ENCODE measurements at regions not wholly inside any gene's neighbourhood (a gene's known extent, or its start where the extent isn't known, plus 50 kb on each side); places are given as distances from the start of the nearest gene placed in this dataset.
"Not testable (repeated sequence)": the region's sequence is repeated elsewhere in the genome, so short reads cannot be mapped to it uniquely, and the experiment has no call there.

- DNase-seq (ENCODE audit: low read depth): no peak
- H3K4me3 ChIP-seq (replicated peaks; ENCODE audit: low read depth, low read length): no peak overlapping the region
- no peak for TF ChIP-seq CTCF (IDR thresholded peaks at IDR 0.05; ENCODE audit: low read length, missing control alignments)
Observed at GRCh38 chr21:17101696-17102095, 411.1 kb upstream of the CXADR start.

GRCh38 chr21:17105932-17106331 is 406.9 kb upstream of the CXADR start:
- no peak for TF ChIP-seq CTCF (IDR thresholded peaks at IDR 0.05; ENCODE audit: low read length, missing control alignments)
- peak; percentile 3 for DNase-seq (ENCODE audit: low read depth)
- no peak overlapping the region for H3K4me3 ChIP-seq (replicated peaks; ENCODE audit: low read depth, low read length)

GRCh38 chr21:17114045-17114444 is 398.8 kb upstream of the CXADR start:
- no peak overlapping the region for H3K4me3 ChIP-seq (replicated peaks; ENCODE audit: low read depth, low read length)
- no peak for TF ChIP-seq CTCF (IDR thresholded peaks at IDR 0.05; ENCODE audit: low read length, missing control alignments)
- DNase-seq (ENCODE audit: low read depth): no peak

GRCh38 chr21:17118638-17119384 is 394.0 kb upstream of the CXADR start:
- H3K4me3 ChIP-seq (replicated peaks; ENCODE audit: low read depth, low read length): no peak overlapping the region
- peak; percentile 26 for DNase-seq (ENCODE audit: low read depth)
- TF ChIP-seq CTCF (IDR thresholded peaks at IDR 0.05; ENCODE audit: low read length, missing control alignments): no peak

- H3K4me3 ChIP-seq (replicated peaks; ENCODE audit: low read depth, low read length): no peak overlapping the region
- DNase-seq (ENCODE audit: low read depth): no peak
- TF ChIP-seq CTCF (IDR thresholded peaks at IDR 0.05; ENCODE audit: low read length, missing control alignments): no peak
Observed at GRCh38 chr21:17119466-17120297, 393.2 kb upstream of the CXADR start.

- DNase-seq (ENCODE audit: low read depth); H3K4me3 ChIP-seq (replicated peaks; ENCODE audit: low read depth, low read length): not testable (repeated sequence)
Observed at GRCh38 chr21:17127395-17127794, 385.4 kb upstream of the CXADR start.

GRCh38 chr21:17128132-17128531 is 384.7 kb upstream of the CXADR start:
- TF ChIP-seq CTCF (IDR thresholded peaks at IDR 0.05; ENCODE audit: low read length, missing control alignments): no peak
- DNase-seq (ENCODE audit: low read depth): no peak
- H3K4me3 ChIP-seq (replicated peaks; ENCODE audit: low read depth, low read length): no peak overlapping the region

- not testable (repeated sequence) for DNase-seq (ENCODE audit: low read depth)
Observed at GRCh38 chr21:17139159-17139558, 373.7 kb upstream of the CXADR start.

More at GRCh38 chr21:17139159-17139558, 373.7 kb upstream of the CXADR start:
- H3K4me3 ChIP-seq (replicated peaks; ENCODE audit: low read depth, low read length): peak overlapping the region; percentile 41

Data from fibroblast of pulmonary artery (primary cell).